H9 (cell line): ENCODE measurements at regions not wholly inside any gene's neighbourhood (a gene's known extent, or its start where the extent isn't known, plus 50 kb on each side); places are given as distances from the start of the nearest gene placed in this dataset.

Experiments used
- DNase-seq: peaks from one replicate; pipeline ENCODE4 v3.0.0-alpha.2; 2017
- H2AFZ ChIP-seq: one replicate; pipeline ENCODE4 v1.6.1; 2013; ENCODE audit warnings: mild to moderate bottlenecking, low read length, control low read depth, moderate library complexity
- H2AK5ac ChIP-seq: 2 replicates; pipeline ENCODE4 v1.6.1; 2013; ENCODE audit warnings: low read length, control low read depth, mixed read lengths; ENCODE audit not compliant: insufficient read length
- H2BK120ac ChIP-seq: one replicate; pipeline ENCODE4 v1.6.1; 2013; ENCODE audit warnings: low read depth, mild to moderate bottlenecking, low read length, control low read depth, inconsistent platforms; ENCODE audit not compliant: poor library complexity, severe bottlenecking
- H2BK12ac ChIP-seq: 2 replicates; pipeline ENCODE4 v1.6.1; 2013; ENCODE audit warnings: low read length, control low read depth, mixed read lengths, low read depth; ENCODE audit not compliant: insufficient read length
- H2BK15ac ChIP-seq: 2 replicates; pipeline ENCODE4 v1.6.1; 2013; ENCODE audit warnings: low read depth, low read length, control low read depth
- H2BK20ac ChIP-seq: one replicate; pipeline ENCODE4 v1.6.1; 2013; ENCODE audit warnings: low read depth, mild to moderate bottlenecking, low read length, control low read depth, inconsistent platforms; ENCODE audit not compliant: poor library complexity, severe bottlenecking
- H2BK5ac ChIP-seq: 2 replicates; pipeline ENCODE4 v1.6.1; 2013; ENCODE audit warnings: low read length, control low read depth, mixed read lengths; ENCODE audit not compliant: insufficient read length
- H3K14ac ChIP-seq: 2 replicates; pipeline ENCODE4 v1.6.1; 2013; ENCODE audit warnings: low read length, control low read depth; ENCODE audit not compliant: insufficient read depth
- H3K18ac ChIP-seq: 2 replicates; pipeline ENCODE4 v1.6.1; 2013; ENCODE audit warnings: low read depth, mild to moderate bottlenecking, mixed read lengths, low read length, control low read depth; ENCODE audit not compliant: insufficient read length
- H3K23ac ChIP-seq: 2 replicates; pipeline ENCODE4 v1.6.1; 2013; ENCODE audit warnings: low read length, control low read depth, mixed read lengths, low read depth; ENCODE audit not compliant: insufficient read length
- H3K23me2 ChIP-seq: 2 replicates; pipeline ENCODE4 v1.6.1; 2013; ENCODE audit warnings: low read depth, mild to moderate bottlenecking, mixed read lengths, low read length, control low read depth; ENCODE audit not compliant: insufficient read length, poor library complexity, severe bottlenecking
- H3K27ac ChIP-seq: 2 replicates; pipeline ENCODE4 v1.5.1; 2013; ENCODE audit warnings: low read length, control low read depth, mixed read lengths, low read depth; ENCODE audit not compliant: insufficient read length
- H3K27me3 ChIP-seq: 2 replicates; pipeline ENCODE4 v1.6.1; 2013; ENCODE audit warnings: low read length, control low read depth, inconsistent platforms; ENCODE audit not compliant: insufficient read depth
- H3K4ac ChIP-seq: 2 replicates; pipeline ENCODE4 v1.6.1; 2013; ENCODE audit warnings: low read depth, mild to moderate bottlenecking, control low read depth, inconsistent platforms, low read length, moderate library complexity
- H3K4me1 ChIP-seq: 2 replicates; pipeline ENCODE4 v1.6.1; 2013; ENCODE audit warnings: low read length, control low read depth, inconsistent platforms; ENCODE audit not compliant: insufficient read depth
- H3K4me2 ChIP-seq: 2 replicates; pipeline ENCODE4 v1.6.1; 2013; ENCODE audit warnings: low read length, control low read depth, mixed read lengths; ENCODE audit not compliant: insufficient read length, insufficient read depth
- H3K56ac ChIP-seq: 2 replicates; pipeline ENCODE4 v1.6.1; 2013; ENCODE audit warnings: low read depth, mild to moderate bottlenecking, mixed read lengths, low read length, control low read depth; ENCODE audit not compliant: insufficient read length
- H3K79me1 ChIP-seq: 2 replicates; pipeline ENCODE4 v1.6.1; 2013; ENCODE audit warnings: low read depth, mild to moderate bottlenecking, moderate library complexity, low read length, control low read depth, inconsistent platforms; ENCODE audit not compliant: insufficient read depth, poor library complexity, severe bottlenecking
- H3K79me2 ChIP-seq: 2 replicates; pipeline ENCODE4 v1.6.1; 2013; ENCODE audit warnings: low read length, control low read depth, inconsistent platforms; ENCODE audit not compliant: insufficient read depth
- H3K9ac ChIP-seq: 2 replicates; pipeline ENCODE4 v1.6.1; 2013; ENCODE audit warnings: low read length, control low read depth, mixed read lengths; ENCODE audit not compliant: insufficient read length; ENCODE audit errors: extremely low read depth
- H3K9me3 ChIP-seq: one replicate; pipeline ENCODE4 v1.6.1; 2013; ENCODE audit warnings: low read depth, low read length, inconsistent platforms; ENCODE audit not compliant: control insufficient read depth
- H3T11ph ChIP-seq: one replicate; pipeline ENCODE4 v1.6.1; 2013; ENCODE audit warnings: mild to moderate bottlenecking, low read length, control low read depth, inconsistent platforms
- H4K20me1 ChIP-seq: one replicate; pipeline ENCODE4 v1.6.1; 2013; ENCODE audit not compliant: control insufficient read depth, insufficient read length, insufficient read depth
- H4K5ac ChIP-seq: 2 replicates; pipeline ENCODE4 v1.6.1; 2013; ENCODE audit warnings: low read depth, mild to moderate bottlenecking, mixed read lengths, low read length, control low read depth; ENCODE audit not compliant: insufficient read length
- H4K8ac ChIP-seq: replicated peaks from 2 replicates; pipeline ENCODE4 v1.6.1; 2013; ENCODE audit warnings: low read length, control low read depth, mixed read lengths, low read depth; ENCODE audit not compliant: insufficient read length
- H4K91ac ChIP-seq: 2 replicates; pipeline ENCODE4 v1.6.1; 2013; ENCODE audit warnings: low read depth, mild to moderate bottlenecking, moderate library complexity, mixed read lengths, low read length, control low read depth; ENCODE audit not compliant: insufficient read length
- H3K27ac Mint-ChIP-seq, 3 experiments: 2 replicates in 2 of 3; 3 replicates in 1 of 3; pipeline ENCODE4 v1.8.0; 2020 to 2021; ENCODE audit warnings: mixed read lengths in 3 of 3, mild to moderate bottlenecking in 1 of 3, moderate library complexity in 1 of 3
- H3K27me3 Mint-ChIP-seq: 2 replicates; pipeline ENCODE4 v1.8.0; 2021; ENCODE audit warnings: low read depth, mild to moderate bottlenecking, moderate library complexity, mixed read lengths
- H3K36me3 Mint-ChIP-seq, 3 experiments: 2 replicates in 2 of 3; 3 replicates in 1 of 3; pipeline ENCODE4 v1.8.0; 2020 to 2021; ENCODE audit warnings: low read depth in 3 of 3, mixed read lengths in 3 of 3; ENCODE audit not compliant: insufficient read depth in 1 of 3
- H3K4me1 Mint-ChIP-seq, 2 experiments: 2 replicates each; pipeline ENCODE4 v1.8.0; 2020; ENCODE audit warnings: mixed read lengths in 2 of 2
- H3K4me3 Mint-ChIP-seq, 2 experiments: 2 replicates in 1 of 2; 3 replicates in 1 of 2; pipeline ENCODE4 v1.8.0; 2020 to 2021; ENCODE audit warnings: mild to moderate bottlenecking in 2 of 2, mixed read lengths in 2 of 2, moderate library complexity in 1 of 2
- H3K9me3 Mint-ChIP-seq, 2 experiments: 2 replicates in 1 of 2; 3 replicates in 1 of 2; pipeline ENCODE4 v1.8.0; 2020; ENCODE audit warnings: mild to moderate bottlenecking in 2 of 2, mixed read lengths in 2 of 2, moderate library complexity in 1 of 2
- WGBS: extraction: QIAGEN DNeasy Blood & Tissue Kit; methylation state at CpG from one replicate; pipeline ENCODE4 v1.1.7; 2013; ENCODE audit warnings: missing lambda C conversion rate, low lambda C conversion rate, mixed read lengths; ENCODE audit not compliant: insufficient read length; ENCODE audit errors: extremely low coverage; 5-methylcytosine and 5-hydroxymethylcytosine counted together
- TF ChIP-seq, protein P1 (sequence below): fragments of 200-600 bp; sonication (generic); conservative IDR thresholded peaks from 3 replicates; pipeline ENCODE4 v1.8.0; 2021; ENCODE audit warnings: antibody characterized with exemption, mild to moderate bottlenecking

DNA sequence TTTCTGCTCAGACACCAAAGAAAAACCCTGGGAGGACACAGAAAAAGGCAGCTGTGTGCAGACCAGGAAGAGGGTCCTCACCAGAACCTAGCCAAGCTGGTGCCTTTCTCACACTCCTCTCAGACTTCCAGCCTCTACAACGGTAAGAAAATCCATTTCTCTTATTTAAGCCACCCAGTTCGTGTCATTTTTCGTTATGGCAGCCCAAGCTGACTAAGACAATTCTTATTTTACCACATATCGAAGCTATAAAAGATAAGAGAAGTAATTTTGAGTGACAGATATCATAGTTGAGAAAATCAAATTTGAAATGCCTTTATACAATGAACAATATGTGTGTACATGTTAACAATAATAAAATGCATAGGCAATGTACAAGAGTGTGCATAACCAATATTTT is 219.5 kb downstream of the CBLN2 start:
- H3K4me1 ChIP-seq: no peaks in the 10 kb centered on the region
- H3K4me2 ChIP-seq: no peak overlapping the region
- H3K79me2 ChIP-seq: no peaks in the 10 kb centered on the region
- H3T11ph ChIP-seq: no peak overlapping the region
- no peaks in the 10 kb centered on the region for H3K9me3 ChIP-seq
- no peak overlapping the region for H2BK12ac ChIP-seq
- H3K9me3 Mint-ChIP-seq: no peaks in the 10 kb centered on the region
- H3K4me3 Mint-ChIP-seq: no peak overlapping the region
- H3K56ac ChIP-seq: no peak overlapping the region
- no peak overlapping the region for H4K91ac ChIP-seq
- no peaks in the 10 kb centered on the region for H3K4me1 Mint-ChIP-seq
- H3K27ac ChIP-seq: no peak overlapping the region
- H3K27me3 ChIP-seq: no peaks in the 10 kb centered on the region
- no peak overlapping the region for H2BK120ac ChIP-seq
- no CpG with 5 or more reads among the region's 4 CpGs for WGBS
- no peaks in the 10 kb centered on the region for H3K79me1 ChIP-seq
- no peak overlapping the region for H4K5ac ChIP-seq
- no peak overlapping the region for H3K23ac ChIP-seq
- no peak overlapping the region for H2BK5ac ChIP-seq
- H2BK15ac ChIP-seq: no peak overlapping the region
- H3K23me2 ChIP-seq: no peaks in the 10 kb centered on the region
- H3K9ac ChIP-seq: no peak overlapping the region
- H3K18ac ChIP-seq: no peak overlapping the region
- no peak overlapping the region for H3K27ac Mint-ChIP-seq
- DNase-seq: no peak
- TF ChIP-seq, protein P1, sequence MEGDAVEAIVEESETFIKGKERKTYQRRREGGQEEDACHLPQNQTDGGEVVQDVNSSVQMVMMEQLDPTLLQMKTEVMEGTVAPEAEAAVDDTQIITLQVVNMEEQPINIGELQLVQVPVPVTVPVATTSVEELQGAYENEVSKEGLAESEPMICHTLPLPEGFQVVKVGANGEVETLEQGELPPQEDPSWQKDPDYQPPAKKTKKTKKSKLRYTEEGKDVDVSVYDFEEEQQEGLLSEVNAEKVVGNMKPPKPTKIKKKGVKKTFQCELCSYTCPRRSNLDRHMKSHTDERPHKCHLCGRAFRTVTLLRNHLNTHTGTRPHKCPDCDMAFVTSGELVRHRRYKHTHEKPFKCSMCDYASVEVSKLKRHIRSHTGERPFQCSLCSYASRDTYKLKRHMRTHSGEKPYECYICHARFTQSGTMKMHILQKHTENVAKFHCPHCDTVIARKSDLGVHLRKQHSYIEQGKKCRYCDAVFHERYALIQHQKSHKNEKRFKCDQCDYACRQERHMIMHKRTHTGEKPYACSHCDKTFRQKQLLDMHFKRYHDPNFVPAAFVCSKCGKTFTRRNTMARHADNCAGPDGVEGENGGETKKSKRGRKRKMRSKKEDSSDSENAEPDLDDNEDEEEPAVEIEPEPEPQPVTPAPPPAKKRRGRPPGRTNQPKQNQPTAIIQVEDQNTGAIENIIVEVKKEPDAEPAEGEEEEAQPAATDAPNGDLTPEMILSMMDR: no peak
- H3K27me3 Mint-ChIP-seq: peaks cover 17% of the 10 kb centered on the region
- H3K14ac ChIP-seq: no peak overlapping the region
- H2AFZ ChIP-seq: no peak overlapping the region
- no peaks in the 10 kb centered on the region for H3K36me3 Mint-ChIP-seq
- H4K20me1 ChIP-seq: no peaks in the 10 kb centered on the region
- H2BK20ac ChIP-seq: no peak overlapping the region
- no peak overlapping the region for H3K4ac ChIP-seq
- H4K8ac ChIP-seq: no peak overlapping the region
- no peak overlapping the region for H2AK5ac ChIP-seq
